H9 (cell line): ENCODE measurements at regions not wholly inside any gene's neighbourhood (a gene's known extent, or its start where the extent isn't known, plus 50 kb on each side); places are given as distances from the start of the nearest gene placed in this dataset.

ENCODE experiments used
- DNase-seq: peaks from one replicate; pipeline ENCODE4 v3.0.0-alpha.2; 2017
- H2AFZ ChIP-seq: one replicate; pipeline ENCODE4 v1.6.1; 2013; ENCODE audit warnings: mild to moderate bottlenecking, low read length, control low read depth, moderate library complexity
- H2AK5ac ChIP-seq: 2 replicates; pipeline ENCODE4 v1.6.1; 2013; ENCODE audit warnings: low read length, control low read depth, mixed read lengths; ENCODE audit not compliant: insufficient read length
- H2BK120ac ChIP-seq: one replicate; pipeline ENCODE4 v1.6.1; 2013; ENCODE audit warnings: low read depth, mild to moderate bottlenecking, low read length, control low read depth, inconsistent platforms; ENCODE audit not compliant: poor library complexity, severe bottlenecking
- H2BK12ac ChIP-seq: 2 replicates; pipeline ENCODE4 v1.6.1; 2013; ENCODE audit warnings: low read length, control low read depth, mixed read lengths, low read depth; ENCODE audit not compliant: insufficient read length
- H2BK15ac ChIP-seq: 2 replicates; pipeline ENCODE4 v1.6.1; 2013; ENCODE audit warnings: low read depth, low read length, control low read depth
- H2BK20ac ChIP-seq: one replicate; pipeline ENCODE4 v1.6.1; 2013; ENCODE audit warnings: low read depth, mild to moderate bottlenecking, low read length, control low read depth, inconsistent platforms; ENCODE audit not compliant: poor library complexity, severe bottlenecking
- H2BK5ac ChIP-seq: 2 replicates; pipeline ENCODE4 v1.6.1; 2013; ENCODE audit warnings: low read length, control low read depth, mixed read lengths; ENCODE audit not compliant: insufficient read length
- H3K14ac ChIP-seq: 2 replicates; pipeline ENCODE4 v1.6.1; 2013; ENCODE audit warnings: low read length, control low read depth; ENCODE audit not compliant: insufficient read depth
- H3K18ac ChIP-seq: 2 replicates; pipeline ENCODE4 v1.6.1; 2013; ENCODE audit warnings: low read depth, mild to moderate bottlenecking, mixed read lengths, low read length, control low read depth; ENCODE audit not compliant: insufficient read length
- H3K23ac ChIP-seq: 2 replicates; pipeline ENCODE4 v1.6.1; 2013; ENCODE audit warnings: low read length, control low read depth, mixed read lengths, low read depth; ENCODE audit not compliant: insufficient read length
- H3K23me2 ChIP-seq: 2 replicates; pipeline ENCODE4 v1.6.1; 2013; ENCODE audit warnings: low read depth, mild to moderate bottlenecking, mixed read lengths, low read length, control low read depth; ENCODE audit not compliant: insufficient read length, poor library complexity, severe bottlenecking
- H3K27ac ChIP-seq: 2 replicates; pipeline ENCODE4 v1.5.1; 2013; ENCODE audit warnings: low read length, control low read depth, mixed read lengths, low read depth; ENCODE audit not compliant: insufficient read length
- H3K27me3 ChIP-seq: 2 replicates; pipeline ENCODE4 v1.6.1; 2013; ENCODE audit warnings: low read length, control low read depth, inconsistent platforms; ENCODE audit not compliant: insufficient read depth
- H3K4ac ChIP-seq: 2 replicates; pipeline ENCODE4 v1.6.1; 2013; ENCODE audit warnings: low read depth, mild to moderate bottlenecking, control low read depth, inconsistent platforms, low read length, moderate library complexity
- H3K4me1 ChIP-seq: 2 replicates; pipeline ENCODE4 v1.6.1; 2013; ENCODE audit warnings: low read length, control low read depth, inconsistent platforms; ENCODE audit not compliant: insufficient read depth
- H3K4me2 ChIP-seq: 2 replicates; pipeline ENCODE4 v1.6.1; 2013; ENCODE audit warnings: low read length, control low read depth, mixed read lengths; ENCODE audit not compliant: insufficient read length, insufficient read depth
- H3K56ac ChIP-seq: 2 replicates; pipeline ENCODE4 v1.6.1; 2013; ENCODE audit warnings: low read depth, mild to moderate bottlenecking, mixed read lengths, low read length, control low read depth; ENCODE audit not compliant: insufficient read length
- H3K79me1 ChIP-seq: 2 replicates; pipeline ENCODE4 v1.6.1; 2013; ENCODE audit warnings: low read depth, mild to moderate bottlenecking, moderate library complexity, low read length, control low read depth, inconsistent platforms; ENCODE audit not compliant: insufficient read depth, poor library complexity, severe bottlenecking
- H3K79me2 ChIP-seq: 2 replicates; pipeline ENCODE4 v1.6.1; 2013; ENCODE audit warnings: low read length, control low read depth, inconsistent platforms; ENCODE audit not compliant: insufficient read depth
- H3K9ac ChIP-seq: 2 replicates; pipeline ENCODE4 v1.6.1; 2013; ENCODE audit warnings: low read length, control low read depth, mixed read lengths; ENCODE audit not compliant: insufficient read length; ENCODE audit errors: extremely low read depth
- H3K9me3 ChIP-seq: one replicate; pipeline ENCODE4 v1.6.1; 2013; ENCODE audit warnings: low read depth, low read length, inconsistent platforms; ENCODE audit not compliant: control insufficient read depth
- H3T11ph ChIP-seq: one replicate; pipeline ENCODE4 v1.6.1; 2013; ENCODE audit warnings: mild to moderate bottlenecking, low read length, control low read depth, inconsistent platforms
- H4K20me1 ChIP-seq: one replicate; pipeline ENCODE4 v1.6.1; 2013; ENCODE audit not compliant: control insufficient read depth, insufficient read length, insufficient read depth
- H4K5ac ChIP-seq: 2 replicates; pipeline ENCODE4 v1.6.1; 2013; ENCODE audit warnings: low read depth, mild to moderate bottlenecking, mixed read lengths, low read length, control low read depth; ENCODE audit not compliant: insufficient read length
- H4K8ac ChIP-seq: replicated peaks from 2 replicates; pipeline ENCODE4 v1.6.1; 2013; ENCODE audit warnings: low read length, control low read depth, mixed read lengths, low read depth; ENCODE audit not compliant: insufficient read length
- H4K91ac ChIP-seq: 2 replicates; pipeline ENCODE4 v1.6.1; 2013; ENCODE audit warnings: low read depth, mild to moderate bottlenecking, moderate library complexity, mixed read lengths, low read length, control low read depth; ENCODE audit not compliant: insufficient read length
- H3K27ac Mint-ChIP-seq, 3 experiments: 2 replicates in 2 of 3; 3 replicates in 1 of 3; pipeline ENCODE4 v1.8.0; 2020 to 2021; ENCODE audit warnings: mixed read lengths in 3 of 3, mild to moderate bottlenecking in 1 of 3, moderate library complexity in 1 of 3
- H3K27me3 Mint-ChIP-seq: 2 replicates; pipeline ENCODE4 v1.8.0; 2021; ENCODE audit warnings: low read depth, mild to moderate bottlenecking, moderate library complexity, mixed read lengths
- H3K36me3 Mint-ChIP-seq, 3 experiments: 2 replicates in 2 of 3; 3 replicates in 1 of 3; pipeline ENCODE4 v1.8.0; 2020 to 2021; ENCODE audit warnings: low read depth in 3 of 3, mixed read lengths in 3 of 3; ENCODE audit not compliant: insufficient read depth in 1 of 3
- H3K4me1 Mint-ChIP-seq, 2 experiments: 2 replicates each; pipeline ENCODE4 v1.8.0; 2020; ENCODE audit warnings: mixed read lengths in 2 of 2
- H3K4me3 Mint-ChIP-seq, 2 experiments: 2 replicates in 1 of 2; 3 replicates in 1 of 2; pipeline ENCODE4 v1.8.0; 2020 to 2021; ENCODE audit warnings: mild to moderate bottlenecking in 2 of 2, mixed read lengths in 2 of 2, moderate library complexity in 1 of 2
- H3K9me3 Mint-ChIP-seq, 2 experiments: 2 replicates in 1 of 2; 3 replicates in 1 of 2; pipeline ENCODE4 v1.8.0; 2020; ENCODE audit warnings: mild to moderate bottlenecking in 2 of 2, mixed read lengths in 2 of 2, moderate library complexity in 1 of 2
- WGBS: extraction: QIAGEN DNeasy Blood & Tissue Kit; methylation state at CpG from one replicate; pipeline ENCODE4 v1.1.7; 2013; ENCODE audit warnings: missing lambda C conversion rate, low lambda C conversion rate, mixed read lengths; ENCODE audit not compliant: insufficient read length; ENCODE audit errors: extremely low coverage; 5-methylcytosine and 5-hydroxymethylcytosine counted together
- TF ChIP-seq, protein P1 (sequence below): fragments of 200-600 bp; sonication (generic); conservative IDR thresholded peaks from 3 replicates; pipeline ENCODE4 v1.8.0; 2021; ENCODE audit warnings: antibody characterized with exemption, mild to moderate bottlenecking

DNA sequence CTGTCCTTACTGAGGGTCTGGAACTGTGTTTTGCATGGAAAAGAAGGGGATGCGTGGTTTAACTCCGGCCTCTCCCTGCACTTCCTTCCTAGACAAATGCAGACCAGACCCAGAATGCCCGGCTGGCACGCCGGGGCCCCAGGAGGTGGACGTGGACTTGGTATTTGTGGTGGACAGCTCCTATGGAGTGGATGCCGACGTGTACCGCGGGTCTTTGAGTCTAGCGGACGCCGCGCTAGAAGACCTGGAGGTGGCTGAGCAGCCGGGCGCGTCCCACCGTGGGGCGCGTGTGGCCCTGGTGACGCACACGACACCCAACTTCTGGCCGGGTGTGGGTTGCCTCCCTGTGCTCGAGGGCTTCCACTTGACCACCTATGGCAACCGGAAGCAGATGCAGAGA lies 81.8 kb upstream of the COL6A5 start:
- Mint-ChIP-seq H3K4me1 (peaks cover 13 to 14% of the 10 kb centered on the region in 2 experiments), H3K36me3 (no peaks in the 10 kb centered on the region), H3K27ac (no peak overlapping the region; a peak in 1 of 7 replicates), H3K9me3 (no peaks in the 10 kb centered on the region), H3K4me3 (no peak overlapping the region), H3K27me3 (peaks cover 5% of the 10 kb centered on the region)
- Histone ChIP-seq H4K8ac (no peak overlapping the region), H2BK120ac (no peak overlapping the region), H4K20me1 (no peaks in the 10 kb centered on the region), H3K27ac (no peak overlapping the region), H2BK12ac (no peak overlapping the region), H3K18ac (no peak overlapping the region), H3K56ac (no peak overlapping the region), H3K9me3 (no peaks in the 10 kb centered on the region), H2BK20ac (no peak overlapping the region), H3T11ph (no peak overlapping the region), H2AFZ (no peak overlapping the region), H3K79me1 (no peaks in the 10 kb centered on the region), H2BK5ac (no peak overlapping the region), H3K4me2 (no peak overlapping the region), H3K4ac (no peak overlapping the region), H4K91ac (no peak overlapping the region), H2AK5ac (no peak overlapping the region), H3K9ac (no peak overlapping the region), H3K14ac (no peak overlapping the region), H4K5ac (no peak overlapping the region), H2BK15ac (no peak overlapping the region), H3K4me1 (no peaks in the 10 kb centered on the region), H3K23ac (no peak overlapping the region), H3K27me3 (no peaks in the 10 kb centered on the region), H3K79me2 (no peaks in the 10 kb centered on the region), H3K23me2 (no peaks in the 10 kb centered on the region)
- TF ChIP-seq, protein P1, sequence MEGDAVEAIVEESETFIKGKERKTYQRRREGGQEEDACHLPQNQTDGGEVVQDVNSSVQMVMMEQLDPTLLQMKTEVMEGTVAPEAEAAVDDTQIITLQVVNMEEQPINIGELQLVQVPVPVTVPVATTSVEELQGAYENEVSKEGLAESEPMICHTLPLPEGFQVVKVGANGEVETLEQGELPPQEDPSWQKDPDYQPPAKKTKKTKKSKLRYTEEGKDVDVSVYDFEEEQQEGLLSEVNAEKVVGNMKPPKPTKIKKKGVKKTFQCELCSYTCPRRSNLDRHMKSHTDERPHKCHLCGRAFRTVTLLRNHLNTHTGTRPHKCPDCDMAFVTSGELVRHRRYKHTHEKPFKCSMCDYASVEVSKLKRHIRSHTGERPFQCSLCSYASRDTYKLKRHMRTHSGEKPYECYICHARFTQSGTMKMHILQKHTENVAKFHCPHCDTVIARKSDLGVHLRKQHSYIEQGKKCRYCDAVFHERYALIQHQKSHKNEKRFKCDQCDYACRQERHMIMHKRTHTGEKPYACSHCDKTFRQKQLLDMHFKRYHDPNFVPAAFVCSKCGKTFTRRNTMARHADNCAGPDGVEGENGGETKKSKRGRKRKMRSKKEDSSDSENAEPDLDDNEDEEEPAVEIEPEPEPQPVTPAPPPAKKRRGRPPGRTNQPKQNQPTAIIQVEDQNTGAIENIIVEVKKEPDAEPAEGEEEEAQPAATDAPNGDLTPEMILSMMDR = no peak
- no CpG with 5 or more reads among the region's 25 CpGs for WGBS
- no peak for DNase-seq
